SU-DHL-6 (cell line): ENCODE measurements at regions not wholly inside any gene's neighbourhood (a gene's known extent, or its start where the extent isn't known, plus 50 kb on each side); places are given as distances from the start of the nearest gene placed in this dataset.

ENCODE experiments used
- EZH2phosphoT487 ChIP-seq: fragments of 200-600 bp; sonication (generic), shearing (Covaris generic); conservative IDR thresholded peaks from 2 replicates; pipeline ENCODE4 v1.6.1; 2018; ENCODE audit warnings: mild to moderate bottlenecking, antibody characterized with exemption, low read length, moderate library complexity, mixed read lengths
- TF ChIP-seq, protein P1 (sequence below): fragments of 200-600 bp; sonication (generic); IDR thresholded peaks from one replicate; pipeline ENCODE4 v1.5.1; 2017; ENCODE audit warnings: antibody characterized with exemption, mild to moderate bottlenecking, low read length, moderate library complexity; ENCODE audit not compliant: insufficient read depth, poor library complexity, severe bottlenecking

DNA sequence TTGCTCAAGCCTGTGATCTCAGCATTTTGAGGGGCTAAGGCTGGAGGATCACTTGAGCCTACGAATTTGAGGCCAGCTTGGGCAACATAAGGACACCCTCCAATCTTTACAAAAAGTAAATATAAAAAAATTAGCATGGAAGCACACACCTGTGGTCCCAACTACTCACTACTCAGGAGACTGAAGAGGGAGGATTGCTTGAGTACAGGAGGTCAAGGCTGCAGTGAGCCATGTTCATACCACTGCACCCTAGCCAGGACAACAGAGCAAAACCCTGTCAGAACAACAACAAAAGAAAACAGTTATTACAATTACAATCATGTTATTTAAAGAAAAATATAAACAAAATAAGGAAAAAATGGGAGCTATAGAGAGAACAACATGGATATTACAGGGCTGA lies 82.5 kb upstream of the TNFAIP3 start:
- TF ChIP-seq, protein P1, sequence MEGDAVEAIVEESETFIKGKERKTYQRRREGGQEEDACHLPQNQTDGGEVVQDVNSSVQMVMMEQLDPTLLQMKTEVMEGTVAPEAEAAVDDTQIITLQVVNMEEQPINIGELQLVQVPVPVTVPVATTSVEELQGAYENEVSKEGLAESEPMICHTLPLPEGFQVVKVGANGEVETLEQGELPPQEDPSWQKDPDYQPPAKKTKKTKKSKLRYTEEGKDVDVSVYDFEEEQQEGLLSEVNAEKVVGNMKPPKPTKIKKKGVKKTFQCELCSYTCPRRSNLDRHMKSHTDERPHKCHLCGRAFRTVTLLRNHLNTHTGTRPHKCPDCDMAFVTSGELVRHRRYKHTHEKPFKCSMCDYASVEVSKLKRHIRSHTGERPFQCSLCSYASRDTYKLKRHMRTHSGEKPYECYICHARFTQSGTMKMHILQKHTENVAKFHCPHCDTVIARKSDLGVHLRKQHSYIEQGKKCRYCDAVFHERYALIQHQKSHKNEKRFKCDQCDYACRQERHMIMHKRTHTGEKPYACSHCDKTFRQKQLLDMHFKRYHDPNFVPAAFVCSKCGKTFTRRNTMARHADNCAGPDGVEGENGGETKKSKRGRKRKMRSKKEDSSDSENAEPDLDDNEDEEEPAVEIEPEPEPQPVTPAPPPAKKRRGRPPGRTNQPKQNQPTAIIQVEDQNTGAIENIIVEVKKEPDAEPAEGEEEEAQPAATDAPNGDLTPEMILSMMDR: no peak
- TF ChIP-seq EZH2phosphoT487: no peak
